ENCODE measurements at regions not wholly inside any gene's neighbourhood (a gene's known extent, or its start where the extent isn't known, plus 50 kb on each side); places are given as distances from the start of the nearest gene placed in this dataset.
"Not testable (repeated sequence)": the region's sequence is repeated elsewhere in the genome, so short reads cannot be mapped to it uniquely, and the experiment has no call there.

GRCh38 chr14:19105551-19105950 is 138.3 kb downstream of the POTEM start:
- DNase-seq; in situ Hi-C loops (cut with MboI; ENCODE audit: low pct_unique_long_range_greater_than_20kb, low sequenced_read_pairs): not testable (repeated sequence)

DNA sequence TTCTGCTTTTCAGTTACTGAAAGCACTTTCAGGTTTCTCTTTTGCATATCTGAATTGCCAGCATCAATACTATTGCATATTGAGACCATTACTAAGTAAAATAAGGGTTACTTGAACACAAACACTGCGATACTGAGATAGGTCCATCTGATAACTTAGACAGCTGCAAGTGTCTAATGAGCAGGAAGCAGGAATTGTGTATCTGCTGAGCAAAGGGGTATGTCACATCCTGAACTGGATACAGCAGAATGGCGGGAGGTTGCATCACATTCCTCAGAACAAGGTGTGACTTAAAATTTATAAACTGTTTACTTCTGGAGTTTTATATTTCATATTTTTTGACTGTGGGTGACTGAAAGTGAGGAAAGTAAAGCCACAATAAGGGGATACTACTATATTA is 142.7 kb downstream of the POTEM start:
- DNase-seq; in situ Hi-C loops (cut with MboI; ENCODE audit: low pct_unique_long_range_greater_than_20kb, low sequenced_read_pairs): not testable (repeated sequence)

GRCh38 chr14:19120383-19120782 is 153.1 kb downstream of the POTEM start:
- in situ Hi-C loops (cut with MboI; ENCODE audit: low pct_unique_long_range_greater_than_20kb, low sequenced_read_pairs); DNase-seq: not testable (repeated sequence)

GRCh38 chr14:19126269-19127051 is 159.2 kb downstream of the POTEM start:
- DNase-seq; in situ Hi-C loops (cut with MboI; ENCODE audit: low pct_unique_long_range_greater_than_20kb, low sequenced_read_pairs): not testable (repeated sequence)

DNA sequence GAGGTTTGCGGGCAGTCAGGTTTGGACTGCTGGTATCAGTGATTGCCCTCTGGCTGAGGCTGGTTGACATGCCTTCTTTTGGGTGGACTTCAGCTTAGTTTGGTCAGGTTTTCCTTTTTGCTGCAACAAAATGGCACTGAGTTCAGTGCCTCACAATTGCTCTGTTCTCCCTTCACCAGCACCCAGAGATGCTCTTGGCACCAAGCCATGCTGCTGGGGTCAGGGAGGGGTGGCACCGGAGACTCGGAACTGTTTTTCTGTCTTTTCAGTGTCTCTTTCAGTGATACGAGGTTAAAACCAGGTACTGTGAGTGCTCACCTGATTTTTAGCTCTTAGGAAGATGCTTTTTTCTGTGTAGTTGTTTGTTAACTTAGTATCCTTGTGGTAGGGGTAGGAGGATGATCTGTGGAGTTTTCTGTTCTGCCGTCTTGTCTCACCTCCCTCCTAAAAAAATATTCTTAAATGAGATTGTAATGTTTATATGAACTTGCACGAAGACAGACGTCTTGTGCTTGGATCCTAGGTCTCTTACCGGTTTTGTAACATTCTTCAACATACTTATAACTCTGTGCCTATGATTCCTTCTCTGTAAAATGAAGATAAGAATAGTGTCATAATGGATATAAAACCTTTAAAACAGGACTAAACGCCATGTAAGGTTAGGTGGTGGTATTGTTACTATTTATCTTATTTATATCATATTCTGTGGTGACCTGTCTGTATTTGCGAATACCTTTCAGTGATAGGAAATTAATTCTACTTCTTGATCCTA is 160.6 kb downstream of the POTEM start:
- DNase-seq; in situ Hi-C loops (cut with MboI; ENCODE audit: low pct_unique_long_range_greater_than_20kb, low sequenced_read_pairs): not testable (repeated sequence)

DNA sequence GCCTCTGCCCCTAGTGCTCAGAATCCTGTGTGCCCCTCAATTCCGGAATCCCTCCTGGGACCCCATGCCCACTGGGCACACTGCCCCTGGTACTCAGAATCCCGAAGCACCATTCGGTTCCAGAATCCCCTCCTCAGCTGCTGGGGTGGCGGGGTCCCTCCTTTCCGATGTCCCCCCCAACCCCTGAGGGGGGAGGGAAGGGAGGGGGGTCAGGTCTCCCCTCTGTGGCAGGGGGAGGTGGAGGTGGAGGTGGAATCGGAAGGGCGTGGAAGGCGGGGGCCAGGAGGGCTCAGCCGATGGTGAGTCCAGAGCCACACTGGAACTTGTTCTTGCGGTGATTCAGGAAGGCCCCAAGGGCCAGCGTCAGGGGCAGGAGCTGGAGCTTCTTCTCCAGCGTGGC is 164.3 kb downstream of the POTEM start:
- in situ Hi-C loops (cut with MboI; ENCODE audit: low pct_unique_long_range_greater_than_20kb, low sequenced_read_pairs); DNase-seq: not testable (repeated sequence)

GRCh38 chr14:19132013-19132835 is 165.0 kb downstream of the POTEM start:
- in situ Hi-C loops (cut with MboI; ENCODE audit: low pct_unique_long_range_greater_than_20kb, low sequenced_read_pairs), result not testable (repeated sequence)

DNA sequence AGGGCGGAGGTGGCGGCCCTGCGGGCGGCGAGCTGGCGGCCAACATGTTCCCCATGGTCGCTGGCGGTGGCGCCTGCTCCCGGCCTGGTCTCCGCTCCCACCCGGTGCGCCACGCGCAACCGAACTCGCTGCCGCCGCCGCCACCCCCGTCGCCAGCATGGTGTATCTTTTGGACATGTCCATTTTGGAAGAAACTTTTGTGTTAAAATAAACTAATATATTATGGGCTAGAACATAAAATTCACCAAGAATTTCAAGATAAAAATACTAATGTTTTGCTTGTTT is 165.5 kb downstream of the POTEM start:
- DNase-seq; in situ Hi-C loops (cut with MboI; ENCODE audit: low pct_unique_long_range_greater_than_20kb, low sequenced_read_pairs): not testable (repeated sequence)

More at GRCh38 chr14:19132013-19132835, 165.0 kb downstream of the POTEM start:
- not testable (repeated sequence) for DNase-seq

GRCh38 chr14:19157106-19157709 is 190.0 kb downstream of the POTEM start:
- DNase-seq; in situ Hi-C loops (cut with MboI; ENCODE audit: low pct_unique_long_range_greater_than_20kb, low sequenced_read_pairs): not testable (repeated sequence)

DNA sequence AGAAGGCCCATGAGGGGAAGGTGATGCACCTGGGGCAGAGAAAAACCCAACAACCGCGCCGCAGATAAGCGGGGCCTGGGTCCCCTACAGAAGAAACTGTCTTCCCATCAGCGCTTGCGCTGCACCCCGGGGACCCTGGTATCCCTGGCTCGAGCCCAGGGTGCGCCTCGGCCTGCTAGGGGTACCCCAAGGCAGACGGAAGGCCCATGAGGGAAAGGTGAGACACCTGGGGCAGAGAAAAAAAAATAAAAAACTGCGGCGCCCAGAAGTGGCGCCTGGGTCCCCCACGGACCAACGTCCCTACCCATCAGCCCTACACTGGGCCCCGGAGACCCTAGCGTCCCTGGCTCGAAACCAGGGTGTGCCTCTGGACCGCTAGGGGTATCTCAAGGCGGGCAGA is 190.8 kb downstream of the POTEM start:
- DNase-seq; in situ Hi-C loops (cut with MboI; ENCODE audit: low pct_unique_long_range_greater_than_20kb, low sequenced_read_pairs): not testable (repeated sequence)

DNA sequence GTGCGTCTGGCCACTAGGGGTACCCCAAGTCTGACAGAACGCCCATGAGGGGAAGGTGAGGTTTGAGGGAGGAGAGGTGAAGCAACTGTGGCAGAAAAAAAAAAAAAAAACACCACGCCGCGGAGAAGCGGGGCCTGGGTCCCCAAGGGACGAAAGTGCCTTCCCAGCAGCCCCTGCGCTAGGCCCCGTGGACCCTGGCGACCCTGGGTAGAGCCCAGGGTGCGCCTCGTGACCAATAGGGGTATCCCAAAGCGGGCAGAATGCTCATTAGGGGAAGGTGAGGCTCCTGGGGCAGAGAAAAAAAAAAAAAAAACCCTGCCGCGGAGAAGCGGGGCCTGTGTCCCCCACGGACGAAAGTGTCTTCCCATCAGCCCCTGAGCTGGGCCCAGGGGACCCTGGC is 191.4 kb downstream of the POTEM start:
- in situ Hi-C loops (cut with MboI; ENCODE audit: low pct_unique_long_range_greater_than_20kb, low sequenced_read_pairs); DNase-seq: not testable (repeated sequence)

- in situ Hi-C loops (cut with MboI; ENCODE audit: low pct_unique_long_range_greater_than_20kb, low sequenced_read_pairs); DNase-seq: not testable (repeated sequence)
These were observed 191.9 kb downstream of the POTEM start for GRCh38 chr14:19159003-19159625.

DNA sequence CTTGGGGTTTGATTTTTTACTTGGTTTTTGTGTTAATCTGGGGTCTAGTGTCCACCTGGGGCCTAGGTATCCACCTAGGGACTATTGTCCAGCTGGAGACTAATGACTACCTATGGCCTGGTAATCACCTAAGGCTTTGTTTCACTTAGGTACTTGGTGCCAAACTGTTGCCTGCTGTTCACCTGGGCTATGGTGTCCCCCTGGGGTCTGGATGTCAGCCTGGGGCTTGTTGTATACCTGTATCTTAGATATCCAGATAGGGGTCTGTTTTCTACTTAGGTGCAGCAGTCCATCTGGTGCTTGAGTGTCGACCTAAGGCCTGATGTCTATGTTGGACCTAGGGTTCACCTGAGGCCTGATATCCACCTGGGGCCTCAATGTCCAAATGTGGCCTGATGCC is 193.1 kb downstream of the POTEM start:
- in situ Hi-C loops (cut with MboI; ENCODE audit: low pct_unique_long_range_greater_than_20kb, low sequenced_read_pairs); DNase-seq: not testable (repeated sequence)

GRCh38 chr14:19161251-19162033 is 194.2 kb downstream of the POTEM start:
- in situ Hi-C loops (cut with MboI; ENCODE audit: low pct_unique_long_range_greater_than_20kb, low sequenced_read_pairs); DNase-seq: not testable (repeated sequence)

DNA sequence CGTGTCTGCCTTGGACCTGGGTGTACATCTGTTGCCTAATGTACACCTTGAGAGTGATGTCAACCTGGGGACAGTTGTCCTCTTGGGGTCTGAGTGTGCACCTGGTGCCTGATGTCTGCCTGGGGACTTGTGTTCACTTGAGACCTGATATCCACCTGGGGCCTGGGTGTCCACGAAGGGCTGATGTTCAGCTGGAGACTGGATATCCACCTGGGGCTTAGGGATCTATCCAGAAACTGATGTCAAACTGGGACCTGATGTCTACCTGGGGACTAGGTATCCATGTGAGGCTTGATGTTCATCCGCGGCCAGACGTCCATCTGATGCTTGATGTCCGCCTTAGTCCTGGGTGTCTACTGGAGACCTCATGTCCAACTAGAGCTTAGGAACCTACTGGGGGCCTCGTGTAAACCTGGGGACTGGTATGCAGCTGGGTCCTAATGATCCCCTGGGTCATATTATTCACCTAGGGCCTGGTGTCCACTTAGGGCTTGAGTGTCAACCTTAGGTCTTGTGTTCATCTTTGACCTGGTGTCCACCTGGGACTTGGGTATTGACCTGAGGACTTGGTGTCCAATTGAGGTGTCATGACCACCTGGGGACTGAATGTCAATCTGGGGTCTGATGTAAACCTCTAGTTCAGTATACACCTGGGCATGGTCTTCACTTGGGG is 194.9 kb downstream of the POTEM start:
- in situ Hi-C loops (cut with MboI; ENCODE audit: low pct_unique_long_range_greater_than_20kb, low sequenced_read_pairs); DNase-seq: not testable (repeated sequence)

- in situ Hi-C loops (cut with MboI; ENCODE audit: low pct_unique_long_range_greater_than_20kb, low sequenced_read_pairs); DNase-seq: not testable (repeated sequence)
These were observed 195.7 kb downstream of the POTEM start for GRCh38 chr14:19162920-19163319.

DNA sequence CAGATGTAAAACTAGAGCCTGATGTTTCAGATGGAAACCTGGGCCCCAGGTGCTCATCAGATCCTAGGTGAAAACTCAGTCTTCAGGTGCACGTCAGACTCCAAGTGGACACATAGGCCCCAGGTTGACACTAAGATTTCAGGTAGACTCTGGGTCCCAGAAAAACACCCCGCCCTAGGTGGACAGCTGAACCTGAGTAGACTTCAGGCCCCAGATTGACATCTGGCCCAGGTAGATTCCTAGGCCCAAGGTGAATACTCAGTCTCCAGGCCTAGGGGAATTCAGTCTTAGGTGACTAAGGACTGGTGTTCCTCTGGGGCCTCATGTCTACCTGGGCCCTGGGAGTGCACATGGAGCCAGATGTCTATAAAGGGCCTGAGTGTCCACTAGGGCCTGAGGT is 196.7 kb downstream of the POTEM start:
- DNase-seq; in situ Hi-C loops (cut with MboI; ENCODE audit: low pct_unique_long_range_greater_than_20kb, low sequenced_read_pairs): not testable (repeated sequence)
